Activated T-helper 17 cell treated with anti-CD3 and anti-CD28 coated beads, Interleukin-2, amount 50 U/mL, for 72 hours (primary cell): ENCODE measurements at regions not wholly inside any gene's neighbourhood (a gene's known extent, or its start where the extent isn't known, plus 50 kb on each side); places are given as distances from the start of the nearest gene placed in this dataset.

Experiments
- ATAC-seq: fragments of 150-1000 bp; cut with Tn5 transposase; replicated peaks from 2 replicates; pipeline ENCODE4 v1.10.0; 2021; ENCODE audit warnings: mild to moderate bottlenecking, moderate library complexity
- H3K27ac Mint-ChIP-seq: one replicate; pipeline ENCODE4 v1.8.0; 2022; ENCODE audit warnings: mixed read lengths
- H3K27me3 Mint-ChIP-seq: one replicate; pipeline ENCODE4 v1.8.0; 2022; ENCODE audit warnings: mixed read lengths
- H3K36me3 Mint-ChIP-seq: one replicate; pipeline ENCODE4 v1.8.0; 2022; ENCODE audit warnings: low read depth, mild to moderate bottlenecking, mixed read lengths
- H3K4me1 Mint-ChIP-seq: one replicate; pipeline ENCODE4 v1.8.0; 2022; ENCODE audit warnings: mixed read lengths
- H3K4me3 Mint-ChIP-seq: one replicate; pipeline ENCODE4 v1.8.0; 2022; ENCODE audit warnings: mild to moderate bottlenecking, mixed read lengths
- H3K9me3 Mint-ChIP-seq: one replicate; pipeline ENCODE4 v1.8.0; 2022; ENCODE audit warnings: mixed read lengths

- H3K27ac Mint-ChIP-seq, result no peak overlapping the region
These were observed 129.6 kb downstream of the PAPOLA start for GRCh38 chr14:96631621-96632362.

GRCh38 chr14:96632363-96632758 lies 130.2 kb downstream of the PAPOLA start:
- Mint-ChIP-seq H3K27ac (no peak overlapping the region), H3K4me3 (no peak overlapping the region), H3K27me3 (no peaks in the 10 kb centered on the region), H3K9me3 (no peaks in the 10 kb centered on the region), H3K4me1 (no peaks in the 10 kb centered on the region), H3K36me3 (no peaks in the 10 kb centered on the region)
- no peak for ATAC-seq

More at GRCh38 chr14:96631621-96632362, 129.6 kb downstream of the PAPOLA start:
- Mint-ChIP-seq H3K4me3 (no peak overlapping the region), H3K4me1 (no peaks in the 10 kb centered on the region), H3K27me3 (no peaks in the 10 kb centered on the region), H3K9me3 (no peaks in the 10 kb centered on the region), H3K36me3 (no peaks in the 10 kb centered on the region)
- ATAC-seq, result no peak

- Mint-ChIP-seq H3K36me3 (no peaks in the 10 kb centered on the region), H3K9me3 (no peaks in the 10 kb centered on the region), H3K4me3 (no peak overlapping the region), H3K27ac (no peak overlapping the region), H3K4me1 (no peaks in the 10 kb centered on the region), H3K27me3 (no peaks in the 10 kb centered on the region)
- ATAC-seq, result no peak
These were observed 130.9 kb downstream of the PAPOLA start for GRCh38 chr14:96633096-96633495.

- no peaks in the 10 kb centered on the region for H3K36me3 Mint-ChIP-seq
- ATAC-seq, result no peak
- no peak overlapping the region for H3K4me3 Mint-ChIP-seq
- H3K27me3 Mint-ChIP-seq, result no peaks in the 10 kb centered on the region
- H3K27ac Mint-ChIP-seq, result no peak overlapping the region
- no peaks in the 10 kb centered on the region for H3K9me3 Mint-ChIP-seq
- no peaks in the 10 kb centered on the region for H3K4me1 Mint-ChIP-seq
These were observed 132.3 kb downstream of the PAPOLA start for GRCh38 chr14:96634481-96634880.

- H3K9me3 Mint-ChIP-seq, result no peaks in the 10 kb centered on the region
- no peak for ATAC-seq
- no peak overlapping the region for H3K27ac Mint-ChIP-seq
- no peak overlapping the region for H3K4me3 Mint-ChIP-seq
- H3K27me3 Mint-ChIP-seq, result no peaks in the 10 kb centered on the region
- no peaks in the 10 kb centered on the region for H3K36me3 Mint-ChIP-seq
- H3K4me1 Mint-ChIP-seq, result no peaks in the 10 kb centered on the region
These were observed 132.7 kb downstream of the PAPOLA start for GRCh38 chr14:96634896-96635295.

- no peaks in the 10 kb centered on the region for H3K9me3 Mint-ChIP-seq
- H3K4me1 Mint-ChIP-seq, result no peaks in the 10 kb centered on the region
- ATAC-seq, result no peak
- H3K27me3 Mint-ChIP-seq, result no peaks in the 10 kb centered on the region
- H3K27ac Mint-ChIP-seq, result no peak overlapping the region
- no peak overlapping the region for H3K4me3 Mint-ChIP-seq
- no peaks in the 10 kb centered on the region for H3K36me3 Mint-ChIP-seq
These were observed 133.7 kb downstream of the PAPOLA start for GRCh38 chr14:96635850-96636249.

GRCh38 chr14:96637521-96637920 lies 135.3 kb downstream of the PAPOLA start:
- no peaks in the 10 kb centered on the region for H3K36me3 Mint-ChIP-seq
- no peaks in the 10 kb centered on the region for H3K9me3 Mint-ChIP-seq
- ATAC-seq, result no peak
- H3K27ac Mint-ChIP-seq, result no peak overlapping the region
- H3K27me3 Mint-ChIP-seq, result peaks cover 3% of the 10 kb centered on the region
- no peak overlapping the region for H3K4me3 Mint-ChIP-seq
- H3K4me1 Mint-ChIP-seq, result no peaks in the 10 kb centered on the region

GRCh38 chr14:96638041-96638855 lies 136.1 kb downstream of the PAPOLA start:
- no peaks in the 10 kb centered on the region for H3K36me3 Mint-ChIP-seq
- H3K27ac Mint-ChIP-seq, result no peak overlapping the region
- H3K9me3 Mint-ChIP-seq, result no peaks in the 10 kb centered on the region
- ATAC-seq, result no peak
- no peaks in the 10 kb centered on the region for H3K4me1 Mint-ChIP-seq
- H3K4me3 Mint-ChIP-seq, result no peak overlapping the region
- peaks cover 3% of the 10 kb centered on the region for H3K27me3 Mint-ChIP-seq

GRCh38 chr14:96639550-96639949 lies 137.4 kb downstream of the PAPOLA start:
- ATAC-seq, result no peak
- H3K27me3 Mint-ChIP-seq, result peaks cover 3% of the 10 kb centered on the region
- no peaks in the 10 kb centered on the region for H3K4me1 Mint-ChIP-seq
- no peaks in the 10 kb centered on the region for H3K9me3 Mint-ChIP-seq
- no peaks in the 10 kb centered on the region for H3K36me3 Mint-ChIP-seq
- H3K27ac Mint-ChIP-seq, result no peak overlapping the region
- H3K4me3 Mint-ChIP-seq, result no peak overlapping the region

- no peak for ATAC-seq
- Mint-ChIP-seq H3K27me3 (peaks cover 18% of the 10 kb centered on the region), H3K4me3 (no peak overlapping the region), H3K9me3 (peaks cover 10% of the 10 kb centered on the region), H3K36me3 (no peaks in the 10 kb centered on the region), H3K4me1 (no peaks in the 10 kb centered on the region), H3K27ac (no peak overlapping the region)
These were observed 146.5 kb downstream of the PAPOLA start for GRCh38 chr14:96648506-96649326.

GRCh38 chr14:96649327-96649601 lies 147.1 kb downstream of the PAPOLA start:
- H3K27ac Mint-ChIP-seq, result no peak overlapping the region
- H3K4me1 Mint-ChIP-seq, result no peaks in the 10 kb centered on the region
- ATAC-seq, result no peak
- H3K9me3 Mint-ChIP-seq, result peaks cover 10% of the 10 kb centered on the region
- H3K36me3 Mint-ChIP-seq, result no peaks in the 10 kb centered on the region
- no peak overlapping the region for H3K4me3 Mint-ChIP-seq
- peaks cover 18% of the 10 kb centered on the region for H3K27me3 Mint-ChIP-seq

- Mint-ChIP-seq H3K4me3 (no peak overlapping the region), H3K4me1 (no peaks in the 10 kb centered on the region), H3K27ac (no peak overlapping the region), H3K36me3 (no peaks in the 10 kb centered on the region), H3K9me3 (peaks cover 7% of the 10 kb centered on the region), H3K27me3 (peaks cover 18% of the 10 kb centered on the region)
- no peak for ATAC-seq
These were observed 143.6 kb upstream of the VRK1 start for GRCh38 chr14:96653597-96653996.

- H3K27me3 Mint-ChIP-seq, result peaks cover 34% of the 10 kb centered on the region
- no peak overlapping the region for H3K4me3 Mint-ChIP-seq
- ATAC-seq, result no peak
- no peaks in the 10 kb centered on the region for H3K36me3 Mint-ChIP-seq
- H3K27ac Mint-ChIP-seq, result no peak overlapping the region
- H3K4me1 Mint-ChIP-seq, result no peaks in the 10 kb centered on the region
- peaks cover 7% of the 10 kb centered on the region for H3K9me3 Mint-ChIP-seq
These were observed 138.6 kb upstream of the VRK1 start for GRCh38 chr14:96658611-96659010.

GRCh38 chr14:96660123-96660522 lies 137.1 kb upstream of the VRK1 start:
- no peaks in the 10 kb centered on the region for H3K4me1 Mint-ChIP-seq
- H3K36me3 Mint-ChIP-seq, result no peaks in the 10 kb centered on the region
- no peak for ATAC-seq
- H3K9me3 Mint-ChIP-seq, result peaks cover 7% of the 10 kb centered on the region
- peaks cover 34% of the 10 kb centered on the region for H3K27me3 Mint-ChIP-seq
- H3K4me3 Mint-ChIP-seq, result no peak overlapping the region
- H3K27ac Mint-ChIP-seq, result no peak overlapping the region

GRCh38 chr14:96660667-96661066 lies 136.5 kb upstream of the VRK1 start:
- Mint-ChIP-seq H3K4me1 (no peaks in the 10 kb centered on the region), H3K9me3 (peaks cover 7% of the 10 kb centered on the region)

More at GRCh38 chr14:96660667-96661066, 136.5 kb upstream of the VRK1 start:
- Mint-ChIP-seq H3K27ac (no peak overlapping the region), H3K36me3 (no peaks in the 10 kb centered on the region), H3K27me3 (peaks cover 34% of the 10 kb centered on the region), H3K4me3 (no peak overlapping the region)
- no peak for ATAC-seq
